ENCODE measurements at regions not wholly inside any gene's neighbourhood (a gene's known extent, or its start where the extent isn't known, plus 50 kb on each side); places are given as distances from the start of the nearest gene placed in this dataset.
A peak's percentile ranks its signal among the peaks of the same experiment; 100 is the strongest.

DNA sequence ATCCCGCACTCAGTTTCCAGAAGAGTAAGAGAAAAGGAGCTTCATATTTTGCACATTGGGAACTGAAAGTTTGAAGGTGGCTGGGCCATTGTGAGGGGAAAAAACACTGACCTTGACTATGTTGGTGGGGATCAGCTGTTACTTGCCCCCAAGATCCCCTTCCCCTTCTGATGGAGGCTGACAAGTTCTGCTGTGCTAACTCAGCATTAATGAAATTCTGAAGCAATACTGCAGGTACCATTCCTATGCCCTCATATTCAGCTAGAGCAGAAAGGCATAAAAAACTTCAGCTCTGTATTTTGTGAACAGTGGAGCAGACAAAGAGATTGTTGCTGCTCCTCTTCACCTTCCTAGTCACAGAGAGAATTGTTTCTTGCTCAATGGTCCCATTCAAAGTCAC lies 1013.8 kb upstream of the C9orf72 start:
- DNase-seq = no peak
- intact Hi-C loops (cut with DNase I) = no loop called here

DNA sequence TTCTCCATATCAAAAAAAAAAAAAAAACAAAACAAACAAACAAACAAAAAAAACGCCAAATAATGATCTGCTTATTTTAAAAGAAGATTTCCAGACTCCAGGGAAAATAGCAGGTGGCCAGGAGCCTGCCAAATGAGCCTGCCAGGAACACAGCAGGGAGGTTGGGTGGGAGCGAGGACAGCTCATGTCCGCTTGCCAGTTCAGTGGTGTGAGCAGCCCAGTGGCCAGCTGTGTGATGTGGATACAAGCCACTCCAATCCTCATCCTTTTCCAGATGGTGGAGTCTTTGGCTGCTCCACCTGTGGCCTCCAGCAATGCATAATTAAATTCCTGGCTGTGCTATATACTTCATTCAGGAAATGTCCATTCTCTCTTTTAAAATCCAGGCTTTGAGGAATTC lies 1025.1 kb upstream of the C9orf72 start:
- intact Hi-C loops (cut with DNase I) = no loop called here

DNA sequence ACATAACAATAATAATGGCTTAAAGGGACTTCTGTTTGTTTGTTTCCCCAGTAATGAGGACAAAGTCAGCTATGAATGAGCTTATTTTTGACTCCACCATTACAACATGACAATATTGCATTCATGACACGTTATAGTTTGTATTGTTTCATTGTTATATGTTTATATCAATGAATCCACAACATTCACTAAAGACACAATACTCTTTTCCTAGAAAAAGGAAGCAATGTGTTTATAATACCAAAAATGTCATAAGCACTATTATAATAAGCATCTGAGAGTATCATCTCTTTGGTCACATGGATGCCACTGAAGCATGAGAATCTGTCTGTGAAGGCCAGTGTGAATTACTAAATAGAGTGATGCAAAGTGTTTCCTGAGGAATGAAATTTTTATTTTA lies 1026.9 kb upstream of the C9orf72 start:
- intact Hi-C loops (cut with DNase I) = no loop called here
- no peak for DNase-seq

More for the DNA sequence above, 1025.1 kb upstream of the C9orf72 start:
- peak in 41 of 42 donors; percentile 4 to 80 (median 25) for DNase-seq

DNA sequence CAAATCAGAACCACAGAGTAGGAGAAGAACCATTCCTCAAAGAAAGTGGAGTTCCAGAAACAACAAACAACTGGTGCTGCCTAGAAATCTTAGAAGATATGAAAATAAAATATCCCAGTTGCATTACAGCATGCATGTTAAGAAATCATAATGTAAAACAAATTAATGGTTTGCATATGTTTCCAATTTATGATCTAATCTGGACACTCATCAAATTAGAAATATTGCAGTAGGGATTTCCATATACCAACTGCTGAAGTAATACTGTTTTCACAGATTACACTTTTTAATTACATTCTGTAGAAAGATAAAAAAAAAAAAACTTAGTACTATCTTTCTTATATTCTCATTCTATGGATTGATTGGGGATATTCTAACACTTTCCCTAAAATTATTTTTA lies 1034.6 kb upstream of the C9orf72 start:
- intact Hi-C loops (cut with DNase I) = no loop called here
- DNase-seq = no peak

DNA sequence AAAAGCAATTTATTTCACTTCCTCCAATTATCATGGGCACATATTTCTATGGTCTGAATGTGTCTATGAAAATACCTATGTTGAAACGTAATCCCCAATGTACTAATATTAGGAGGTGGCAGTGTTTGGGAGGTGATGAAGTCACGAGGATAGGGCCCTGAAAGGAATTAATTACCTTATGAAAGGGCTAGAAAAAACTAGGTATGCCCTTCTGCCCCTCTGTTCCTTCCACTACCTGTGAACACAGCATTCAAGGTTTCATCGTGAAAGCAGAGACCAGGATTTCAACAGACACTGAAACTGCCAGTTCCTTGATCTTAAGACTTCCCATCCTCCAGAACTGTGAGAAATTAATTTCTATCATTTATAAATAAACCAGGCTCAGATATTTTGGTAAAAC lies 1037.1 kb upstream of the C9orf72 start:
- intact Hi-C loops (cut with DNase I) = no loop called here
- no peak for DNase-seq

DNA sequence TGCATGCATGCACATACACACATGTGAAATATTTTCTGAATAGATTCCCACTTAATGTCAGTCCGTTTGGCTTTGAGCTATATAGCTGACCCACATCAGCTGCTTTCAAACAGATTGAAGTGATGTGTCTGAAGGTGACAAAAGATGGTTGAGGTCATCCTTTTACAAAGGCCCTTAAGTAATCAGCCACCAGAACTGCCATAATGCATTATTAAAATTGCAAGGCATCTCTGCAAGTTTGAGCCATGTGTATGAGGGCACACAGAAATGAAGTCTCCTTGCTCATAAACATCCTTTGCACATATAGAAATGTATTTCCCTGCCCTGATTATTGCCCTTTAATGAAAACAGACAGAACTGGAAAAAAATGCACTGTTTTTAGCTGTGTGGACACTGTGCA lies 1043.0 kb upstream of the C9orf72 start:
- DNase-seq = no peak
- intact Hi-C loops (cut with DNase I) = no loop called here

DNA sequence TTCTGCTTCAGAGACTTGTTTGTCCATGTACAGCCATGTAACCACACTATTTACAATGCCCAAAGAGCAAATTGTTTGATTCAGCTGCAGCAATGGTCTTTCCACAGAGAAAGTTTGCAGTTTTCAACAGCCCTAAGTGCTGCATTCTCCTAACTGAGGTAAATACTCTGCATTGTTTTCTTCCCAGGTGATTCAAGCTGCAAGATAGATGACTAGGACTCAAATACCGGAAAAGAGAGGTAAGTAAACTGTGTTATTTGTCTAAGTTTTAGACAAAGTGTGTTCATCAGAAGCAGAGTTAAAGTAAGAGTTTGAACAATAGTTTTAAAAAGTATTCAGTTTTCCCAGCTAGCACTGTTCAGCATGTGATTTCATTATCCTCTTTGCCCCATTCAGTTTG lies 1046.7 kb upstream of the C9orf72 start:
- intact Hi-C loops (cut with DNase I) = no loop called here
- no peak for DNase-seq

DNA sequence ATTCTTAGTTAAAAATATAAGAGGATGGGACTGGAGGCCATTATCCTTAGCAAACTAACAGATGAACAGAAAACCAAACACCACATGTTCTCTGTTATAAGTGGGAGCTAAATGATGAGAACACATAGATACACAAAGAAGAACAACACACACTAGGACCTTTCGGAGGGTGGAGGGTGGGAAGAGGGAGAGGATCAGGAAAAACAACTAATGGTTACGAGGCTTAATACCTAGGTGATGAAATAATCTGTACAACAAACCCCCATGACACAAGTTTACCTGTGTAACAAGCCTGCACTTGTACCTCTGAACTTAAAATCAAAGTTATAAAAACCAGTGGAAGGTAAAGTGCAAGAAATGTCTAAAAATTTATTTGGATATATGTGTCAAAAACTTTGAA lies 1047.4 kb upstream of the C9orf72 start:
- intact Hi-C loops (cut with DNase I) = no loop called here
- DNase-seq = no peak

DNA sequence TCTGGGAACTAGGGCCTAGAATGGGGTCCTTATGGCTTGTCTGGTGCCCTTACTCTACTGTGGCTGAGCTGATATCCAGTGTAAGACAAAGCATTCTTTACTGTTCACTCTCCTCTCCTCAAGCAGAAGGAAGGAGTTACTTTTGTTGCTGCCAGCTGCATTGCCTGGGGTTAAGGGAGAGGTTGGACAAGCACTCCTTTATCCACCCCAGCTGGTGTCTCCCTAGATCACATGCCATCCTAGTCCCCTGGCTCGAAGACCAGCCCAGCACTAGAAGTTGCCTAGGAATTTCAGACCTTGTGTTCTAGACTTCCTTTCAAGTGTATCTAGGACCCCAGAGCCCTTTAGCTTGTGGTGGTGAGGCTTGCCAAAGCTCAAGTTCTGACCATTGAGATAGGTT lies 1051.5 kb upstream of the C9orf72 start:
- intact Hi-C loops (cut with DNase I) = no loop called here
- no peak for DNase-seq

DNA sequence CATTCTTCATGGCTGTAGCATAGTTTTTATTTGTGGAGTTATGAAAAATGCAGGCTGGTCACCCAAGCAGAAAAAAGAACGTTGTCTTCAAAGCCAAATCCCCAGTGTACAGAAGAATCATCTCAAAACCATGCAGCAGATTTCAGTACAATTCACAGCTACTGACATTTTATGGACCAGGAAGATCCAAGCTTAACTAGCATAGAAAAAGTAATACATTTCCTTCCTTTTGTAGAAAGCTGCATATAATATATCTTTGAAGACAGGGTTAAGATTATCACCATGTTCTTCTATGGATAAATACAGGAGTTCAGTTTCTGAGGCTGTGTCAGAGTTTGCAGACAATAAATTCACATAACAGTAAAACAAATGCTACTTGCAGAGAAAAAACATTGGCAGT lies 1054.8 kb upstream of the C9orf72 start:
- intact Hi-C loops (cut with DNase I) = no loop called here
- DNase-seq = no peak

DNA sequence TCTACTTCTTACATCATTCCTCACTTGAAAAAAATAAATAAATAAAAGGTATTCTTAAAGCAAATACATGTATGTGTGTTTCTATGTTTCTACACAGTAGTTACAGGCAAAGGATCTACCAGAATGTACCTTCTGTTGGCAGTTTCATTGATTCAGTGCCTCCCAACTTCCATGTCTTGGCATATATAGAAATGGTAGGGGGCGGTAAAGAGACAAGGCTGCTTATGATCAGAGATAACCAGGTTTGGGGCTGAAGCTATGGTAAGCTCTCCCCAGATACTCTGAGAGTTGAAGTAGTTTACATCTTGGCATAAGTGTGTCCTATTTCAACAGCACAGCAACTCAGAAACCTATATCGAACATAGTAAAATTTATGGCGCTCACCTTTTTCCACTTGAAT lies 1075.4 kb upstream of the C9orf72 start:
- intact Hi-C loops (cut with DNase I) = no loop called here
- DNase-seq = no peak

DNA sequence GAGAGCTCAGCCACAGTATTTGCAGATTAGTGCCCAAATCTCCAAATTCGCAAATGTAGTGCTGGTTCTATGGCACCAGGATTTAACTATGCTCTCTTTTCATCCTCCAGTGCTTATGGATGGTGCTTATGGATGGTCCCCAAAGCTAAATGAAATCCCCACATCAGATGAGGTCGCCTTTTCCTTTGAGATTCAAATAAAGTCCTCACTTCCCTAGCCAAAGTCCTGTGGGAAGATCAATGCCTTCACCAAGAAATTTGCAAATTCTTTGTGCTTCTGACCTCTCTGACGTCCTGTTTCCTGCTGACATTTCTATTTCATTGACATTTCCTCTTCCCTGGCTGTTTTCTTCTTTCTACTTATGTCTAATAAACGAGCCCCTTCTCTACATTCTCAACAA lies 1077.0 kb upstream of the C9orf72 start:
- DNase-seq = no peak
- intact Hi-C loops (cut with DNase I) = no loop called here

DNA sequence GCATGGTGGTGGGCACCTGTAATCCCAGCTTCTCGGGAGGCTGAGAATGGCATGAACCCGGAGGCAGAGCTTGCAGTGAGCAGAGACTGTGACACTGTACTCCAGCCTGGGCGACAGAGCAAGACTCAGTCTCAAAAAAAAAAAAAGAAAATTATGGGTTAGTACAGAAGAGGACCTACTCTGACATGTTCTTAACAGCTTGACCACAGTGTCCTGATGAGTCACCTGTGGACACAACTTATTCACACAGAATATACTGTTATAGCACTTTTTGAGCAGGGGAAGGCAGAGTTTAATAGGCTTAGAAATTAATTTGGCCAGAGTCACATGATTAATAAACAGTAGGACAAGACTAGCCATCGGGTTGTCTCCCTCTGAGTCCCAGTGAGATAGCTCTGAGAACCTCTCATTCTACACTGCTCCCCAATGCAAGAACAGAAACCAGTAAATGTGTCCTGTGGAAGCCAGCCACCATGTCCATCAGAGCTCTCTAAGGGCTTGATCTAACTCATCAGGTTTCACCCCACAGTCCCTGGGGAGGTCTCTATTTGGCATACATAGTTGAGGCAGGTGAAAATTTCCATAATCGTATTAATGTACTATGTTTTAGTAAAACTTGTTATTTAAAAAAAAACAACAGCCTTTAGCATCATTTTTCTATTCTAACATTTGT lies 1077.9 kb upstream of the C9orf72 start:
- intact Hi-C loops (cut with DNase I) = no loop called here
- no peak for DNase-seq

DNA sequence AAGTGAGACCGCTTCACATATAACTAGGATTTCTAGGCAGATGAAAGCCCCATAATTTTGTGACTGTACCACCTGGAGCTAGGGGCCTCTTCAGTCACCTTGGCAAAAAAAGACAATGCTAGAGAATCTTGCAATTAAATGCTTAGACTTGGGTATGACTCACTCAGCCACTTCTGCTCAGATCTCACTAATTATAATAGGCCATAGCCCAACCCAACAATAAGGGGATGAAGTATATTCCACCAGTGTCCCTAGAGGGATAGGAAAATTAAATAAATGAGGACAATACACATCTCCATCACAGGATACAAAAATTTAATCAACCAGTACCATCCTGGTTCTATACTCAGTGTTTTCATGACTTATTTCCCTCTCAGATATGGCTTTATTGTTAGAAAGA lies 1079.9 kb upstream of the C9orf72 start:
- intact Hi-C loops (cut with DNase I) = no loop called here
- no peak for DNase-seq

DNA sequence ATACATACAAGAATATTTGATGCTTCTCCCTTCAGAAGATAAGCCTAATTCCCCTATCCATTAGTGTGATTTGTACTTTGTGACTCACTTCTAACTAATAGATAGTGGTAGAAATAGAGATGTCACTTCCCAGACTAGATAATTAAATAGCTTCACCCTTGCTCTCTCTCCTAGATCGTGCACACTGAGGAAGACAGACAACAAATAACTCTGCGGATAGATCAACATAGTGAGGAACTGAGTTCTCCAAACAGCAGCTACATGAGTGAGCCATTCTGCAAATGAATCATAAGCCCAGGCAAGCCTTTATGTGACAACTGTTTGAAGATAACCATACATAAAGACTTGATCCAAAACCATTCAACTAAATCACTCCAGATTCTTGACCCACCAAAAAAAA lies 1083.4 kb upstream of the C9orf72 start:
- no peak for DNase-seq
- intact Hi-C loops (cut with DNase I) = no loop called here

DNA sequence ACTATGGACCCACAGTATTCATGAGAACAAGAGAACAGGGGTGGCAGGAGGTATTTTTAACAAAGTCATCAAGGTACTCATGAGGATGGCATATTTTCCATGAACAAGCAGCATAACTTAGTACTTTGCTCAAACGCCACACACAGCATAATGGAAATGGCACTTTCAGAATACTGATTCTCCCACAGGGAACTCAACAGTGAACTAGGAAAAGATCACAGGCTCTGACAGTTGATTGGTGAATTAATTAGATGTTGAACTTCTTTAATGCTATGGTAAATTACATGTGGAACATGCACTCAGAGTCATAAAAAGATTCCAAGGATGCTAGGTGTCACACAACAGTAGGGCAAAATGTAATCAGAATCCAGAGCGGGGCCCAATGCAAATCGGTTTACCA lies 1088.6 kb upstream of the C9orf72 start:
- intact Hi-C loops (cut with DNase I) = no loop called here
- peak in 3 of 42 donors; percentile 3 to 26 (median 9) for DNase-seq

DNA sequence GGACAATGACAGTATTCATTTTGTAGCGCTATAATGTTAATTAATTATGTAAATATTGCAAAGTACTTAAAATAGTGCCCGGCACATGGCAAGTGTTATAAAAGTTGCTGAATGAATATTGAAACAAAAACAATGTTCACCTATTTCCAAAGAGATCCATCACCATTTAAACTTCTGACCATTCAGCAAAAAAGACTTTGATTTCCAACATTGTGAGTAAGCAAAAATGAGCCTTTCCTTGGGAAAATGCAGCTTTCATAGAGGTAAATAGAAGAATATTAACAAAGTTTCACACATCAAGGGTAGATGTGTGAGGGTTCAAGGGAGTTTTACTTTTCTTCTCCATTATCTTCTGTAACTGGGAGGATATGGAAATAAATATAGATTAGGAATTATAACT lies 1089.4 kb upstream of the C9orf72 start:
- intact Hi-C loops (cut with DNase I) = no loop called here

DNA sequence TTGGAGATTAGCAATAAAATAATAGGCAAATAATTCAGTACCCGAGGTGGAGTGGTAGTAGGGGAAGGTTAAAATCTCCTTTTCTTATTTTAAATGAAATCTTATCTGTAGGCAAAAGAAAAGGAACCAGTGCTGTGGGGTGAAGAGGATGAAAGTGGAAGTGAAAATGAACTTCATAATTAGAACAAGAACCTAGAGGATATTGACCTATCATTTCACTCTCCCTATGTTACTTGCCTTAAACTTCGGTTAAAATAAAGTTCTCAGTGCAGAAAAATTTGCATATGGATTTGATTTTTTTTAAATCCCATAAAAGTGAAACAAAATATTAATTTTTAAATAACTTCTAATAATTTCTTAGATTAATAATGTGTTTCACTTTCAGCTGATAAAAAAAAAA lies 1094.9 kb upstream of the C9orf72 start:
- no peak for DNase-seq
- intact Hi-C loops (cut with DNase I) = no loop called here

More for the DNA sequence above, 1089.4 kb upstream of the C9orf72 start:
- no peak for DNase-seq

DNA sequence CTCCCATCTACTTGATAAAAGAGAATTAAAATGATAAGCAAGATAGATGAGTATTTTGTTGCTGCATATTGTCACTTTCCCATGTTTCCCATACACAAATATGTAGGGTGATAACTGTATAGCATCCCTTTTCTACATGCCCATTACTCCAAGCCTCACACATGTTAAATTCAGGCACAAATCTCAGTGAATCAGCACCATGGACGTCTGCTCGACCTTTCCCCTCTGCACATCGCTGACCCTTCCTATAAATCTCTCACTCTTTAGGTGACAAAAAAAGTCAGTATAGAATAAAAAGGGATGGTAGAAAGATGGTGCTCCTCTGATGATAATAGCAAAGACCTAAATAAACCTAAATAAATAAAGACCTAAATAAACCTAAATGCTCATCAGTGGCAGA lies 1097.7 kb upstream of the C9orf72 start:
- DNase-seq = no peak
- intact Hi-C loops (cut with DNase I) = no loop called here

DNA sequence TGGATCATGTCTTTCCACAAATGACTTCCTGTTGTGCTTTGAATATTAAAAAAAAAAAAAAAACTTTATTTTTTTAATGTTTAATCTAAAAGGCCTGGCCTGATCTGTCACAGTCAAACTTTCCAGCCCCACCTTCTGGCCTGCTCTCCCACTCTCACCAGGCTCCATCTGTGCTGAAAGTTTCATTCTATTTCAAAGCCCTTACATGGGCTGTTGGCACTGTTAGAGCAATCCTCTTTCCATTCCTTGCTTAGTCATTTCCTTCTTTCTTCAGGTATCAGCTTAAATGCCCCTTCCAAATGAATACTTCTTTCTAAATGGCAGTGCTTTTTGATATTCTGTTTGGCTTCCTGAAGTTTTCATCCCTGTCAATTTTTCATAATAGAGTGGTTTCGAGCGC lies 1104.8 kb upstream of the C9orf72 start:
- no peak for DNase-seq
- intact Hi-C loops (cut with DNase I) = no loop called here

DNA sequence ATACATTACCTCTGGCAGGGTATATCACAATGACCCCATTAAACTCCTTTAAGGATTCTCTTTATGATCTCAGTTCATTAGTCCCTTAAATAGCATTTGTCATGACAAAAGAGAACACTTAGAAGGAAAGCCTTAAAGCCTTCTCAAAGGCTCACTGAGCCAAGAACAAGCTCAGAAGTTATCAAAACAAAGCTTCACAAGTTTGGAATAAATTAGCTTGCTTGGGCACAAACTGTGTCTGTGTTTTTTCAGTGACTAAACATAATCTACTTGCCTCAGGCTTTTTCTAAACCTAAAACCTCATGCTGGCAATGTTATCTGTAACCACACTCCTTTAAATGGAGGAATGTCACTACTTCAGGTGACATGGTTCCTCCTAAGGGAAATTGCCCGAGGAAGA lies 1114.9 kb upstream of the C9orf72 start:
- no peak for DNase-seq
- intact Hi-C loops (cut with DNase I) = no loop called here

DNA sequence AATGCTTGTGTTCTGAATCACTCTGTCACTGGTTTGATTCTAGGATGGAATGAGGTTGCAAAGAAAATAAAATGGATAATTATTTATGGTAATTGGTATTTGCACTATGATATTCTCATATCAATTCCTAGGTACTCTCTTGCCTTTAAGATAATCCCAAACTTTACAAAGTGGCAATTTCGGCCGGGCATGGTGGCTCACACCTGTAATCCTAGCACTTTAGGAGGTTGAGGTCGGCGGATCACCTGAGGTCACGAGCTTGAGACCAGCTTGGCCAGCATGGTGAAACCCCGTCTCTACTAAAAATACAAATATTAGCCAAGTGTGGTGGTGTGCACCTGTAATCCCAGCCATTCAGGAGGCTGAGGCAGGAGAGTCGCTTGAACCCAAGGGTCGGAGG lies 1118.7 kb upstream of the C9orf72 start:
- no peak for DNase-seq
- intact Hi-C loops (cut with DNase I) = no loop called here
